Muscle of leg (tissue), 3 donors: ENCODE measurements at regions not wholly inside any gene's neighbourhood (a gene's known extent, or its start where the extent isn't known, plus 50 kb on each side); places are given as distances from the start of the nearest gene placed in this dataset.

Source experiments
- DNase-seq: peaks from one replicate; pipeline ENCODE4 v3.0.0; 2013
- H3K27ac ChIP-seq: one replicate; pipeline ENCODE4 v1.5.1; 2013; ENCODE audit warnings: mild to moderate bottlenecking, low read length, control low read depth
- H3K27me3 ChIP-seq: one replicate; pipeline ENCODE4 v1.6.1; 2013; ENCODE audit warnings: low read length; ENCODE audit not compliant: control insufficient read depth, insufficient read depth
- H3K36me3 ChIP-seq: one replicate; pipeline ENCODE4 v1.6.1; 2013; ENCODE audit warnings: low read length; ENCODE audit not compliant: control insufficient read depth, insufficient read depth
- H3K4me1 ChIP-seq: one replicate; pipeline ENCODE4 v1.6.1; 2013; ENCODE audit warnings: low read length; ENCODE audit not compliant: control insufficient read depth, insufficient read depth
- H3K4me3 ChIP-seq: one replicate; pipeline ENCODE4 v1.5.1; 2013; ENCODE audit warnings: low read length, control low read depth
- H3K9me3 ChIP-seq: replicated peaks from 2 replicates; pipeline ENCODE4 v1.6.1; 2013; ENCODE audit warnings: low read depth, low read length; ENCODE audit not compliant: control insufficient read depth
- WGBS: methylation state at CpG from one replicate; pipeline ENCODE4 v1.1.5; 2013; ENCODE audit warnings: missing lambda C conversion rate; ENCODE audit not compliant: insufficient coverage; 5-methylcytosine and 5-hydroxymethylcytosine counted together

DNA sequence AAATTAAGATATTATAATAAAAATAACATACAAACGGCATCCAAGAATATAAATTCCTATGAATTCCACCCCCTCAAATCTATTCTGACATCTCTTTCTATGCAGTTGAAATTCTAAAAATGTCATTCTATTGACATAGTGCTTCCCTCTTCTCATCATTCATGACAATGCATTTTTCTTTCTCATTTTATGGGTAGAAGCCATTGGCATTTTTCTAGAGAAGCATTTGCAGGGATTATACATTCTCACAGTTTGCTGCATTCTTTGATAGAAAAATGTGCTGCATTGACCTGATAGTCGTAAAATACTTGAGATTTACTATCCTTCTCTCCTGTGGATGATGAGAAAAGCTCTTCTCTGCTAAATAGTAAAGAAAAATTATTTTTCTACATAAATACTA is 760.9 kb upstream of the ACO1 start:
- Histone ChIP-seq H3K36me3 (no peaks in the 10 kb centered on the region), H3K4me1 (no peaks in the 10 kb centered on the region), H3K27me3 (no peaks in the 10 kb centered on the region), H3K27ac (no peak overlapping the region), H3K9me3 (no peaks in the 10 kb centered on the region), H3K4me3 (no peak overlapping the region)
- no CpG with 5 or more reads among the region's 2 CpGs for WGBS
- DNase-seq = no peak

DNA sequence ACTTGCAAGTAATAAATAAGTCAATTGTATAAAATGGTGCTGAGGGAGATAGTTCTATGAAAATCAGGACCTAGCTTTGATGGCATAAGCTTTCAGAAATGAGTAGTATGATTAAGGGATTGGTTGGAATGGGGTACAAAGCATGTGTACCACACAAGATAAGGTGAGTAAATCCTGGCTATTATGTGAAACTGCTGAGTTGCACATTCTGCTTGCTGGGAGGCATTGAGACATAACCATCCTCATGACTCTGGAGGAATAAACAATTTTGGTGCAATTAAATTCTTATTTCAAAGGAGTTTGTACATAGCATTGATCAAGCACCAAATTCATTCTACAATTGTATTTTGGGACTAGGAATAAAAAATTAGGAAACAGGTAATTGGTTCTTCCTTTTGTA is 755.2 kb upstream of the ACO1 start:
- no peak overlapping the region for H3K4me3 ChIP-seq
- DNase-seq = no peak

DNA sequence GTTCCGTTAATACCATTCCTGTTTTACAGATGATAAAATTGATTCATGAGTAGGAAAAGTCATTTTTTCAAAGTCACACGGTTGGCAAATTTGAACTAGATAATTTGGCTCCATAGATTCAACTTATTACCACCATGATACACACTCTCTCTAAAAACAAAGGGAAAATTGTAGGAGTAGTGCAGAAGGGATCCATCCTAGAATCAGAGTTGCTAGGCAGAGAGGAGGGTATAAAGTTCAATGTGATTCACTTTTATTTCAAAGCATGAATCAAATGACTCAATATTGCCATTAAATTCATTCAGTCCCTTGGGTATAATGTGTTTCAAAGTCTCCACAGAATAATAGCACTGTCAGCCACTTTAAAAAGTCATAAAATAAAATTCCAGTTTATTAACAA is 747.2 kb upstream of the ACO1 start:
- no CpG with 5 or more reads among the region's 2 CpGs for WGBS

More for the DNA sequence above, 755.2 kb upstream of the ACO1 start:
- Histone ChIP-seq H3K9me3 (no peaks in the 10 kb centered on the region), H3K4me1 (no peaks in the 10 kb centered on the region), H3K36me3 (no peaks in the 10 kb centered on the region), H3K27me3 (no peaks in the 10 kb centered on the region), H3K27ac (no peak overlapping the region)

DNA sequence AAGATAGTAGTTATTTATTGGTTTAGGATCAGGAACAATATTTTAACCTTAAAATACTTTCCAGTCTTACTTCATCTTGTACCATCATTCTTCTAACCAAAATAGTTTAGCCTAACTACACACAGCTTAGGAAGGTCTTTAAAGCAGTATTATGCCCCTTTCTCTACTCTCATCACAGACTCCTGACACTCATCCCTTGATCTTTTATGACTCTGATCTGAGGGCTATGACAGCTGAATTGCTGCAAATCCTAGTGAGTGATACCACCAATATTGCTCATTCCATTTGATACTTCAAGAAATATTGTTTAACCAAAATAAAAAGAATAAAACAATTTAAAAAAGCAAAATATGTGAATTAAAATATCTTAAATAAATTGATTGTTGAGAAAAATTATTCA is 746.6 kb upstream of the ACO1 start:
- H3K27me3 ChIP-seq = no peaks in the 10 kb centered on the region
- H3K36me3 ChIP-seq = no peaks in the 10 kb centered on the region
- H3K4me1 ChIP-seq = no peaks in the 10 kb centered on the region
- no peak overlapping the region for H3K27ac ChIP-seq
- no peaks in the 10 kb centered on the region for H3K9me3 ChIP-seq
- DNase-seq = no peak
- H3K4me3 ChIP-seq = no peak overlapping the region

More for the DNA sequence above, 747.2 kb upstream of the ACO1 start:
- Histone ChIP-seq H3K36me3 (no peaks in the 10 kb centered on the region), H3K27ac (no peak overlapping the region), H3K9me3 (no peaks in the 10 kb centered on the region), H3K4me3 (no peak overlapping the region), H3K4me1 (no peaks in the 10 kb centered on the region), H3K27me3 (no peaks in the 10 kb centered on the region)
- DNase-seq = no peak

DNA sequence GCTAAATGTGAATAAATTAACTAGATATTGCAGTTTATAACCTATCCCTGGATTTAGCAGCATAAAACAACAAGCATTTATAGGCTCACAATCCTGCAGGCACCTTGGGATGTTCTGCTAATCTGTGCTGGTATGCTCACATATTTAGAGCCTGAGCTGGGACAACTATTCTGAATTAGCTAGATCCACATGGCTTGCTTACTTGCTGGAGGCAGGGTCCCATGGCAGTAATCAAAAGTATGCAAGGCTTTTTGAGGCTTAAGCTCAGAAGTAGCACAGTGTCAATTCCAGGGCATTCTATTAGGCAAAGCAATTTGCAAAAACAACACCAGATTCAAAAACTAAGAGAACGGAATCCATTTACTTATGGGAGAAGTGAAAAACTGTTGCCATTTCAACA is 745.0 kb upstream of the ACO1 start:
- DNase-seq = no peak
- Histone ChIP-seq H3K27ac (no peak overlapping the region), H3K27me3 (no peaks in the 10 kb centered on the region), H3K9me3 (no peaks in the 10 kb centered on the region), H3K4me1 (no peaks in the 10 kb centered on the region), H3K36me3 (no peaks in the 10 kb centered on the region), H3K4me3 (no peak overlapping the region)
- WGBS = no CpG with 5 or more reads among the region's 1 CpG

DNA sequence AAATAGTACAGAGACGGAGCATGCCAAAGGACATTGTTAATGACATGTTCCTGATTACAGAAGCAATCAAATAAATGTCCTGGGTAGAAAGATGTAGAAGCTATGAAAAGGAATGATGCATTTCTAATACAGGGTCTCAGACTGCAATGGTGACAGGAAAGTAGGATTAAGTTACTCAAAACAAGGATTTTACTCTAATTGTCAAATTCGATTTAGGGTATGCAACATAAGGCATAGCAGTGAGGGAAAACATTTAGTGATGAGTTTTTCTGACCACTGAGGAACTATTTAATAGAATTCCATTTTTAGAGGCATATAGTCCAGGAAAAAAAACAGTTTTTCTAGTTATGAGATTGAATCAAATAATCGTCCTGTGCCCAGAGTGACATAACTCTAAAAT is 715.1 kb upstream of the ACO1 start:
- WGBS = 60% methylated on average over 1 of the region's 3 CpGs
- Histone ChIP-seq H3K4me3 (no peak overlapping the region), H3K27me3 (no peaks in the 10 kb centered on the region), H3K4me1 (no peaks in the 10 kb centered on the region), H3K27ac (no peak overlapping the region), H3K36me3 (no peaks in the 10 kb centered on the region), H3K9me3 (no peaks in the 10 kb centered on the region)
- no peak for DNase-seq

DNA sequence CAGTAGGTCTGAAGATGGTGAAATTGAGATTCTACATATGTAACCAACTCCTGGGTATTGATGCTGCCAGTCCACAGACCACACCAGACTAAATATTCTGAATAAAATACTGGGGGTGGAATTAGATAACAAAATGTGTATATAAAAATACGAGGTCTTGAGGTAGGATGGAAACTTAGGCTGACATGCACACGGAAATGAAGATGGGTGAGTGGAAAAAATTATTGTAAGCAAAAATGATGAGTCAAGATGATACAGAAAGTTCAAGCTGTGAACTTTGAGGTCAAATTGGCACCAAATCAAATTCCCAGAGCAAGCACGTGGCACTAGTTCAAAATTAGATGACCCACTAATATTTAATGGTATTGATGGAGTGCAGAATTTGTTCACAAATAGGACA is 713.4 kb upstream of the ACO1 start:
- 92% methylated on average over 2 of the region's 3 CpGs for WGBS

DNA sequence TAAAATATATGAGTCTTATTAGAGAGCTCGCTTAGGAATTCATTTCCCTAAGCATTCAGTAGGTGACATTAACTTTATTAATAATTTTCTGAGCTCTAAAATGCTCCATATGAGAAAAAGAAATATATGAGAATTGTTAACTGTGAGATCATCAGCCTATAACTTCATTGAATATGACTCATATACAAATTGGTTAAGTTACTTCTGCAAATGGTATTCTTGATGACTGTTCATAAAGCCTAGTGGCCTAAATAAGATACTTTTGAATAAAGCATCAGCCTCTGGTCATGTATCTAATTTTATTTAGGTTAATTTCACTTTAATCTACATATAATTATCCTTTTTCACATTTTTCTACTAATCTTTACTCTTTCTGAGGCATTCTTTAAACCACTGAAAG is 710.2 kb upstream of the ACO1 start:
- no peak for DNase-seq
- Histone ChIP-seq H3K27ac (no peak overlapping the region), H3K27me3 (no peaks in the 10 kb centered on the region), H3K36me3 (no peaks in the 10 kb centered on the region), H3K9me3 (no peaks in the 10 kb centered on the region), H3K4me1 (no peaks in the 10 kb centered on the region), H3K4me3 (no peak overlapping the region)
- WGBS = no CpG with 5 or more reads among the region's 1 CpG

More for the DNA sequence above, 713.4 kb upstream of the ACO1 start:
- no peak overlapping the region for H3K27ac ChIP-seq
- H3K4me3 ChIP-seq = no peak overlapping the region
- H3K36me3 ChIP-seq = no peaks in the 10 kb centered on the region
- H3K27me3 ChIP-seq = no peaks in the 10 kb centered on the region
- H3K4me1 ChIP-seq = no peaks in the 10 kb centered on the region
- H3K9me3 ChIP-seq = no peaks in the 10 kb centered on the region
- DNase-seq = no peak

DNA sequence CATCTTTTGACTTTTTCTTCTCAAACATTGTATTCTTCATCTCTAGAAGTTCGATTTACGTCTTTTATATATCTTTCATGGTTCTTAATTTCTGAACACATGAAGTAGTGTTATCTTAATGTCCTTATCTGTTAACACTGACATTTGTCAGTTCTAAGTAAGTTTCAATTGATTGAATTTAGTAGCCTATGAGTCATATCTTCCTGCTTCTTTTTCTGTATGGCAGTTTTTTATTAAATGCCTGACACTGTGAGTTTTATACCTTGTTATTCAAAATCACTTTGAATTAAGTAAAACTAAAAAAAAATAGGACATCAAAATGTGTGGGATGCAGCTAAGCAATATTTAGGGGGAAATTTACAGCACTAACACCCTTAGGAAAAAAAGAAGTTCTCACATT is 707.0 kb upstream of the ACO1 start:
- Histone ChIP-seq H3K36me3 (no peaks in the 10 kb centered on the region), H3K4me3 (no peak overlapping the region), H3K4me1 (no peaks in the 10 kb centered on the region), H3K9me3 (no peaks in the 10 kb centered on the region), H3K27ac (no peak overlapping the region), H3K27me3 (no peaks in the 10 kb centered on the region)
- WGBS = no CpG with 5 or more reads among the region's 2 CpGs
- no peak for DNase-seq

DNA sequence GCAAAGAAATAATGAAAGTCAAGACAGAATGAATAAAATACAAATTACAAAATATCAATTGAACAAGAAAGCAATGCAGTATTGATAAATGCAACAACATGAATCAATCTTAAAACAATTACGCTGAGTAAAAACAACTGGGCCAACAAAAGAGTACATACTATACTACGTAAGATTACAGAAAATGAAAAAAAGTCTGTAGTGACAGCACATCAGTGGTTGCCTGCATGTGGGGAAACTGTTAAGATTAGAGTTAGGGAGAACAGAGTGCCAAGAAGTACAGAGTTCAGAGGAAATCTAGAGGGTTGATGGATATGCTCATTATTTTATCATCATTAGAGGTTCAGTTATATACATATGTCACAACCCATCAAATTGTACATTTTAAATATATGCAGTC is 706.6 kb upstream of the ACO1 start:
- H3K36me3 ChIP-seq = no peaks in the 10 kb centered on the region
- H3K4me3 ChIP-seq = no peak overlapping the region
- DNase-seq = no peak
- H3K4me1 ChIP-seq = no peaks in the 10 kb centered on the region
- no peaks in the 10 kb centered on the region for H3K27me3 ChIP-seq
- no CpG with 5 or more reads among the region's 2 CpGs for WGBS
- no peaks in the 10 kb centered on the region for H3K9me3 ChIP-seq
- no peak overlapping the region for H3K27ac ChIP-seq

DNA sequence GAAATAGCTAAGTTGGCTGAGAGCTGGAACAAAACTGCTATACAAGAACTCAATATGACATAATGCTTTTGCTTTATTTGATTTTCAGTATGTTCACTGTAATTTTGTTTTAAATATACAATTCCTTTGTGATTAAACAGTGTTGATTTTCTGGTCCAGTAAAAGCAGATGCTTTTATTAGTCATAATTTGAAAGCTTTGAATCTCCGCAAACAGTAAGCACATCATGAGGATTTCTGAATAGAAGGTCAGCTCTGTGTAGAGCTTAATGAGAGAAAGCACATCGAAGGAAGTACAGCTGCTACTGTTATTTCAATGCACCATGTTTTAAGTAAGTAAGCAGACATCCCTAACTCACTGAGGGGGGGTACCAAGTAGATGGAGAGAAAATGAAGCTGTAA is 701.3 kb upstream of the ACO1 start:
- Histone ChIP-seq H3K9me3 (no peaks in the 10 kb centered on the region), H3K4me3 (no peak overlapping the region), H3K4me1 (no peaks in the 10 kb centered on the region), H3K27me3 (no peaks in the 10 kb centered on the region), H3K36me3 (no peaks in the 10 kb centered on the region), H3K27ac (no peak overlapping the region)
- DNase-seq = peak; percentile 53
- no CpG with 5 or more reads among the region's 2 CpGs for WGBS
